Upper lobe of left lung (tissue), 6 donors: ENCODE measurements at regions not wholly inside any gene's neighbourhood (a gene's known extent, or its start where the extent isn't known, plus 50 kb on each side); places are given as distances from the start of the nearest gene placed in this dataset.

Experiments
- ATAC-seq, 2 donors: fragments of 200-7000 bp; cut with Tn5 transposase; one replicate each; pipeline ENCODE4 v1.9.1; 2022; ENCODE audit warnings: mild to moderate bottlenecking in 2 of 2, moderate library complexity in 2 of 2; ENCODE audit not compliant: low FRiP score in 2 of 2
- DNase-seq, 2 donors: peaks; one replicate each; pipeline ENCODE4 v3.0.0-alpha.2; 2019 to 2020
- H3K27ac ChIP-seq, 4 donors: fragments of 200-600 bp; sonication (generic); one replicate each; pipeline ENCODE4 v1.5.1; 2016 to 2019
- H3K27me3 ChIP-seq, 4 donors: fragments of 200-600 bp; sonication (generic); one replicate each; pipeline ENCODE4 v1.5.1; 2017 to 2019
- H3K36me3 ChIP-seq, 4 donors: fragments of 200-600 bp; sonication (generic); one replicate each; pipeline ENCODE4 v1.5.1; 2016 to 2019
- H3K4me1 ChIP-seq, 4 donors: fragments of 200-600 bp; sonication (generic); one replicate each; pipeline ENCODE4 v1.5.1; 2018 to 2019
- H3K4me3 ChIP-seq, 4 donors: fragments of 200-600 bp; sonication (generic); one replicate each; pipeline ENCODE4 v1.5.1; 2017 to 2019; ENCODE audit warnings: mild to moderate bottlenecking in 2 of 4, moderate library complexity in 1 of 4
- H3K9me3 ChIP-seq, 4 donors: fragments of 200-600 bp; sonication (generic); one replicate each; pipeline ENCODE4 v1.5.1; 2018 to 2019
- CTCF ChIP-seq, 6 experiments: fragments of 450-650 bp in 4 of 6; fragments of 200-600 bp in 2 of 6; sonication (generic) in 2 of 6; IDR thresholded peaks; one replicate each; pipeline ENCODE4 v1.5.1; 2016 to 2019; ENCODE audit warnings: antibody characterized with exemption in 6 of 6
- EP300 ChIP-seq, 4 donors: sonication (generic); formaldehyde crosslinking; IDR thresholded peaks; one replicate each; pipeline ENCODE4 v1.5.1; 2017; ENCODE audit warnings: antibody characterized with exemption in 4 of 4, control low read depth in 2 of 4
- POLR2A ChIP-seq, 4 donors: fragments of 450-650 bp; IDR thresholded peaks; one replicate each; pipeline ENCODE4 v1.5.1; 2016 to 2017; ENCODE audit warnings: antibody characterized with exemption in 4 of 4, mild to moderate bottlenecking in 2 of 4
- POLR2AphosphoS5 ChIP-seq, 2 donors: sonication (generic); formaldehyde crosslinking; IDR thresholded peaks; one replicate each; pipeline ENCODE4 v1.5.1; 2017; ENCODE audit warnings: antibody characterized with exemption in 2 of 2
- WGBS, 2 donors: methylation state at CpG; one replicate each; pipeline ENCODE4 v1.1.5; 2017 to 2018; 5-methylcytosine and 5-hydroxymethylcytosine counted together
- donor health status: DM: no; HTN: no; CAD: no; lungs with moderate emphysema.
- donor health status: DM: no; HTN: yes; CAD: no; lungs with severe emphysema.

- H3K9me3 ChIP-seq: no peaks in the 10 kb centered on the region
- TF ChIP-seq EP300 (IDR thresholded peaks at IDR 0.05) (no peak), POLR2AphosphoS5 (IDR thresholded peaks at IDR 0.05) (no peak), POLR2A (IDR thresholded peaks at IDR 0.05) (no peak), CTCF (IDR thresholded peaks at IDR 0.05) (no peak)
- ATAC-seq (no peak), DNase-seq (no peak)
- no peak overlapping the region for H3K4me3 ChIP-seq
- 91 to 97% methylated on average over 1 of the region's 1 CpG for WGBS, 2 donors
- H3K27ac ChIP-seq: no peak overlapping the region
- peaks cover 2 to 19% (median 7%) of the 10 kb centered on the region in 4 donors for H3K4me1 ChIP-seq
- no peaks in the 10 kb centered on the region for H3K27me3 ChIP-seq
- H3K36me3 ChIP-seq: no peaks in the 10 kb centered on the region
Observed at GRCh38 chr4:81665649-81666048, 193.9 kb upstream of the RASGEF1B start.

- no peak for TF ChIP-seq CTCF (IDR thresholded peaks at IDR 0.05)
- no peak for TF ChIP-seq POLR2AphosphoS5 (IDR thresholded peaks at IDR 0.05)
- TF ChIP-seq EP300 (IDR thresholded peaks at IDR 0.05): no peak
- TF ChIP-seq POLR2A (IDR thresholded peaks at IDR 0.05): no peak
- no peak overlapping the region for H3K4me3 ChIP-seq
- no peak overlapping the region for H3K27ac ChIP-seq
- H3K36me3 ChIP-seq: no peaks in the 10 kb centered on the region
- DNase-seq (no peak), ATAC-seq (peak in 1 of 2 donors; percentile 53)
- peaks cover 2 to 19% (median 7%) of the 10 kb centered on the region in 4 donors for H3K4me1 ChIP-seq
- no peaks in the 10 kb centered on the region for H3K9me3 ChIP-seq
- H3K27me3 ChIP-seq: no peaks in the 10 kb centered on the region
Observed at GRCh38 chr4:81665045-81665444, 193.3 kb upstream of the RASGEF1B start.

- Histone ChIP-seq H3K4me1 (peaks cover 2 to 19% (median 7%) of the 10 kb centered on the region in 4 donors), H3K36me3 (no peaks in the 10 kb centered on the region), H3K4me3 (no peak overlapping the region), H3K27ac (peak overlapping the region in 2 of 4 donors; percentile 23 to 42), H3K27me3 (no peaks in the 10 kb centered on the region), H3K9me3 (no peaks in the 10 kb centered on the region)
- 53 to 64% methylated on average over 4 of the region's 4 CpGs for WGBS, 2 donors
- ATAC-seq: no peak
- TF ChIP-seq CTCF (IDR thresholded peaks at IDR 0.05) (no peak), POLR2A (IDR thresholded peaks at IDR 0.05) (no peak), POLR2AphosphoS5 (IDR thresholded peaks at IDR 0.05) (no peak)
- no peak for DNase-seq
Observed at GRCh38 chr4:81664079-81664478, 192.4 kb upstream of the RASGEF1B start.

GRCh38 chr4:81663368-81663767, 191.7 kb upstream of the RASGEF1B start:
- Histone ChIP-seq H3K36me3 (no peaks in the 10 kb centered on the region), H3K9me3 (no peaks in the 10 kb centered on the region), H3K27me3 (no peaks in the 10 kb centered on the region), H3K4me1 (peaks cover 2 to 19% (median 7%) of the 10 kb centered on the region in 4 donors), H3K27ac (no peak overlapping the region), H3K4me3 (no peak overlapping the region)
- TF ChIP-seq POLR2A (IDR thresholded peaks at IDR 0.05): no peak
- TF ChIP-seq CTCF (IDR thresholded peaks at IDR 0.05): no peak
- TF ChIP-seq EP300 (IDR thresholded peaks at IDR 0.05): no peak
- no peak for TF ChIP-seq POLR2AphosphoS5 (IDR thresholded peaks at IDR 0.05)
- ATAC-seq (peak in 1 of 2 donors; percentile 35), DNase-seq (no peak)
- 54 to 59% methylated on average over 2 of the region's 2 CpGs for WGBS, 2 donors

- Histone ChIP-seq H3K36me3 (no peaks in the 10 kb centered on the region), H3K4me1 (peaks cover 0 to 10% (median 6%) of the 10 kb centered on the region in 4 donors), H3K27ac (no peak overlapping the region), H3K27me3 (no peaks in the 10 kb centered on the region), H3K9me3 (no peaks in the 10 kb centered on the region), H3K4me3 (no peak overlapping the region)
- no peak for ATAC-seq
- TF ChIP-seq POLR2A (IDR thresholded peaks at IDR 0.05) (no peak), EP300 (IDR thresholded peaks at IDR 0.05) (no peak), POLR2AphosphoS5 (IDR thresholded peaks at IDR 0.05) (no peak), CTCF (IDR thresholded peaks at IDR 0.05) (no peak)
- no peak for DNase-seq
Observed at GRCh38 chr4:81659051-81659450, 187.3 kb upstream of the RASGEF1B start.
